OCI-LY7 (cell line): ENCODE measurements at regions not wholly inside any gene's neighbourhood (a gene's known extent, or its start where the extent isn't known, plus 50 kb on each side); places are given as distances from the start of the nearest gene placed in this dataset.

Source experiments
- BruUV-seq: library from RNA; stranded (reverse); fragments of 400-500 nt; replicated peaks from 2 replicates; lab custom pipeline; 2021; lab: Mats Ljungman, UMichigan
- CTCF ChIA-PET: fragments of 300-600 bp; sonication (Branson Sonifier 250); formaldehyde crosslinking; loops from one replicate; lab custom pipeline; 2022; ENCODE audit warnings: antibody characterized with exemption; ENCODE audit not compliant: unreplicated experiment; lab: Charles Lee
- POLR2A ChIA-PET: fragments of 300-600 bp; sonication (Branson Sonifier 250); formaldehyde crosslinking; loops from one replicate; lab custom pipeline; 2022; ENCODE audit warnings: antibody characterized with exemption; lab: Charles Lee
- DNase-seq: peaks from one replicate; pipeline ENCODE4 v3.0.0-alpha.2; 2015; ENCODE audit warnings: low spot score
- H2AFZ ChIP-seq: fragments of 200-600 bp; sonication (generic), shearing (Covaris generic); 2 replicates; pipeline ENCODE4 v1.6.1; 2014; ENCODE audit warnings: mild to moderate bottlenecking, antibody characterized with exemption, low read length, moderate library complexity
- H3K27ac ChIP-seq: fragments of 200-600 bp; sonication (generic); 2 replicates; pipeline ENCODE4 v1.5.1; 2014; ENCODE audit warnings: mixed run types, low read depth, mild to moderate bottlenecking, moderate library complexity, low read length, inconsistent platforms; ENCODE audit not compliant: poor library complexity, severe bottlenecking
- H3K36me3 ChIP-seq: fragments of 200-600 bp; sonication (generic); 2 replicates; pipeline ENCODE4 v1.6.1; 2014; ENCODE audit warnings: mild to moderate bottlenecking, antibody characterized with exemption, low read length, moderate library complexity, mixed read lengths; ENCODE audit not compliant: insufficient read depth
- H3K4me1 ChIP-seq: fragments of 200-600 bp; sonication (generic); 2 replicates; pipeline ENCODE4 v1.5.1; 2014; ENCODE audit warnings: mild to moderate bottlenecking, low read length; ENCODE audit not compliant: insufficient read depth, poor library complexity, severe bottlenecking
- H3K4me2 ChIP-seq: fragments of 200-600 bp; sonication (generic); 2 replicates; pipeline ENCODE4 v1.6.1; 2014; ENCODE audit warnings: mild to moderate bottlenecking, low read length
- H3K4me3 ChIP-seq: fragments of 200-600 bp; sonication (generic); 2 replicates; pipeline ENCODE4 v1.5.1; 2014; ENCODE audit warnings: mild to moderate bottlenecking, low read depth, low read length; ENCODE audit not compliant: poor library complexity, severe bottlenecking
- H3K79me2 ChIP-seq: fragments of 200-600 bp; sonication (generic); 2 replicates; pipeline ENCODE4 v1.6.1; 2016; ENCODE audit warnings: low read depth, mild to moderate bottlenecking, low read length, moderate library complexity, mixed read lengths; ENCODE audit not compliant: insufficient read depth
- H3K9me2 ChIP-seq: fragments of 200-600 bp; sonication (generic); 2 replicates; pipeline ENCODE4 v1.6.1; 2016; ENCODE audit warnings: mild to moderate bottlenecking, low read length, mixed read lengths; ENCODE audit not compliant: insufficient read depth
- H3K9me3 ChIP-seq: fragments of 200-600 bp; sonication (generic); 2 replicates; pipeline ENCODE4 v1.6.1; 2014; ENCODE audit warnings: mild to moderate bottlenecking, mixed run types, low read length, mixed read lengths
- H4K20me1 ChIP-seq: fragments of 200-600 bp; sonication (generic); 2 replicates; pipeline ENCODE4 v1.6.1; 2014; ENCODE audit warnings: mild to moderate bottlenecking, antibody characterized with exemption, low read length, moderate library complexity, mixed read lengths; ENCODE audit not compliant: insufficient read depth
- EZH2phosphoT487 ChIP-seq: fragments of 200-600 bp; sonication (generic); IDR thresholded peaks from 2 replicates; pipeline ENCODE4 v1.6.1; 2018; ENCODE audit warnings: low read depth, borderline replicate concordance, mild to moderate bottlenecking, mixed run types, antibody characterized with exemption, low read length, moderate library complexity, mixed read lengths
- intact Hi-C: fragments of 100-400 bp; cut with micrococcal nuclease; formaldehyde crosslinking; loops from one replicate; pipeline ENCODE4 v1.10.0; 2022; ENCODE audit not compliant: unreplicated experiment
- TF ChIP-seq, protein P1 (sequence below): fragments of 200-600 bp; sonication (generic); conservative IDR thresholded peaks from 2 replicates; pipeline ENCODE4 v1.5.1; 2014; ENCODE audit warnings: mild to moderate bottlenecking, antibody characterized with exemption, low read length, moderate library complexity, mixed read lengths

GRCh38 chrX:104325213-104325585, 70.5 kb upstream of the ESX1 start:
- Histone ChIP-seq H3K9me2 (no peaks in the 10 kb centered on the region), H4K20me1 (no peaks in the 10 kb centered on the region), H3K36me3 (no peaks in the 10 kb centered on the region), H3K4me1 (no peaks in the 10 kb centered on the region), H3K9me3 (no peaks in the 10 kb centered on the region), H3K4me2 (no peak overlapping the region), H3K4me3 (no peak overlapping the region), H3K27ac (no peak overlapping the region), H3K79me2 (no peaks in the 10 kb centered on the region), H2AFZ (no peak overlapping the region)
- ChIA-PET POLR2A (no interaction called here), CTCF (no interaction called here)
- no peak for TF ChIP-seq EZH2phosphoT487
- TF ChIP-seq, protein P1, sequence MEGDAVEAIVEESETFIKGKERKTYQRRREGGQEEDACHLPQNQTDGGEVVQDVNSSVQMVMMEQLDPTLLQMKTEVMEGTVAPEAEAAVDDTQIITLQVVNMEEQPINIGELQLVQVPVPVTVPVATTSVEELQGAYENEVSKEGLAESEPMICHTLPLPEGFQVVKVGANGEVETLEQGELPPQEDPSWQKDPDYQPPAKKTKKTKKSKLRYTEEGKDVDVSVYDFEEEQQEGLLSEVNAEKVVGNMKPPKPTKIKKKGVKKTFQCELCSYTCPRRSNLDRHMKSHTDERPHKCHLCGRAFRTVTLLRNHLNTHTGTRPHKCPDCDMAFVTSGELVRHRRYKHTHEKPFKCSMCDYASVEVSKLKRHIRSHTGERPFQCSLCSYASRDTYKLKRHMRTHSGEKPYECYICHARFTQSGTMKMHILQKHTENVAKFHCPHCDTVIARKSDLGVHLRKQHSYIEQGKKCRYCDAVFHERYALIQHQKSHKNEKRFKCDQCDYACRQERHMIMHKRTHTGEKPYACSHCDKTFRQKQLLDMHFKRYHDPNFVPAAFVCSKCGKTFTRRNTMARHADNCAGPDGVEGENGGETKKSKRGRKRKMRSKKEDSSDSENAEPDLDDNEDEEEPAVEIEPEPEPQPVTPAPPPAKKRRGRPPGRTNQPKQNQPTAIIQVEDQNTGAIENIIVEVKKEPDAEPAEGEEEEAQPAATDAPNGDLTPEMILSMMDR: no peak
- no TSS peak for BruUV-seq
- intact Hi-C loops: no loop called here
- no peak for DNase-seq

- H4K20me1 ChIP-seq: no peaks in the 10 kb centered on the region
- intact Hi-C loops: no loop called here
- no peak overlapping the region for H3K27ac ChIP-seq
- no peaks in the 10 kb centered on the region for H3K36me3 ChIP-seq
- ChIA-PET CTCF (no interaction called here), POLR2A (no interaction called here)
- no TSS peak for BruUV-seq
- TF ChIP-seq, protein P1: no peak
- TF ChIP-seq EZH2phosphoT487: no peak
- H3K79me2 ChIP-seq: no peaks in the 10 kb centered on the region
- H3K9me2 ChIP-seq: no peaks in the 10 kb centered on the region
- no peak for DNase-seq
- H3K9me3 ChIP-seq: no peaks in the 10 kb centered on the region
- no peaks in the 10 kb centered on the region for H3K4me1 ChIP-seq
- no peak overlapping the region for H2AFZ ChIP-seq
- H3K4me2 ChIP-seq: no peak overlapping the region
- H3K4me3 ChIP-seq: no peak overlapping the region
These were observed 69.9 kb upstream of the ESX1 start for GRCh38 chrX:104324461-104325212.

DNA sequence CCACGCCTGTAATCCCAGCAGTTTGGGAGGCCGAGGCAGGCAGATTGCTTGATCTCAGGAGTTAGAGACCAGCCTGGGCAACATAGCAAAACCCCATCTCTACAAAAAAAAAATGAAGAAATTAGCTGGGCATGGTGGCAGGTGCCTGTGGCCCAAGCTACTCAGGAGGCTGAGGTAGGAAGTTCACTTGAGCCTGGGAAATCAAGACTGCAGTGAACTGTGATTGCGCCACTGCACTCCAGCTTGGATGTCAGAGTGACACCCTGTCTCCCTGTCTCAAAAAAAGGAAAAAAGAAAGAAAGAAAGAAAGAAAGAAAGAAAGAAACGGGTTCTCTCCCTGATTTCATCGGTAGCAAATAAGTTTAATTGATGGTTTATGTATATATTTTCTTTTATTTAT, 64.6 kb upstream of the ESX1 start:
- H2AFZ ChIP-seq: no peak overlapping the region
- no peak overlapping the region for H3K4me3 ChIP-seq
- TF ChIP-seq EZH2phosphoT487: no peak
- TF ChIP-seq, protein P1: no peak
- CTCF ChIA-PET: no interaction called here
- H3K36me3 ChIP-seq: no peaks in the 10 kb centered on the region
- no TSS peak for BruUV-seq
- intact Hi-C loops: no loop called here
- no peaks in the 10 kb centered on the region for H4K20me1 ChIP-seq
- H3K9me3 ChIP-seq: no peaks in the 10 kb centered on the region
- H3K4me2 ChIP-seq: no peak overlapping the region
- no peaks in the 10 kb centered on the region for H3K9me2 ChIP-seq
- no peak overlapping the region for H3K27ac ChIP-seq
- H3K79me2 ChIP-seq: no peaks in the 10 kb centered on the region
- no peaks in the 10 kb centered on the region for H3K4me1 ChIP-seq
- DNase-seq: no peak
- POLR2A ChIA-PET: interaction anchor here (0.5 kb wide), 1 partner anchor 1653 kb away, joined by 3 read pairs; no protein-coding TSS in a partner anchor
